NCI-H345 treated with DMSO at 0.1 percent for 48 hours (cell line): ENCODE measurements at regions not wholly inside any gene's neighbourhood (a gene's known extent, or its start where the extent isn't known, plus 50 kb on each side); places are given as distances from the start of the nearest gene placed in this dataset.
A peak's percentile ranks its signal among the peaks of the same experiment; 100 is the strongest.

Experiments
- DNase-seq: peaks from one replicate; lab custom pipeline; 2025; ENCODE audit not compliant: unreplicated experiment; lab: John Stamatoyannopoulos, UW

GRCh38 chr9:29198861-29199260, 1625.6 kb upstream of the C9orf72 start:
- no peak for DNase-seq

- DNase-seq, result no peak
Observed at GRCh38 chr9:29199975-29200374, 1626.7 kb upstream of the C9orf72 start.

- no peak for DNase-seq
Observed at GRCh38 chr9:29200650-29201049, 1627.4 kb upstream of the C9orf72 start.

- no peak for DNase-seq
Observed at GRCh38 chr9:29203244-29203930, 1630.1 kb upstream of the C9orf72 start.

- no peak for DNase-seq
Observed at GRCh38 chr9:29208670-29209069, 1635.4 kb upstream of the C9orf72 start.

GRCh38 chr9:29209748-29210291, 1636.5 kb upstream of the C9orf72 start:
- no peak for DNase-seq

- peak; percentile 21 for DNase-seq
Observed at GRCh38 chr9:29211003-29211579, 1637.8 kb upstream of the C9orf72 start.

- DNase-seq, result peak; percentile 53
Observed at GRCh38 chr9:29211580-29212396, 1638.5 kb upstream of the C9orf72 start.

- DNase-seq, result peak; percentile 68
Observed at GRCh38 chr9:29212397-29213387, 1639.4 kb upstream of the C9orf72 start.

GRCh38 chr9:29213417-29214153, 1640.3 kb upstream of the C9orf72 start, which contains the start of gene LINGO2:
Gene LINGO2 (minus strand): TSS chr9:29213601.
- peak; percentile 95 for DNase-seq

GRCh38 chr9:29214154-29214689, 1640.9 kb upstream of the C9orf72 start:
- peak; percentile 95 for DNase-seq

GRCh38 chr9:29214690-29215253, 1641.5 kb upstream of the C9orf72 start:
- no peak for DNase-seq

- no peak for DNase-seq
Observed at GRCh38 chr9:29217966-29218365, 1644.7 kb upstream of the C9orf72 start.

GRCh38 chr9:29220596-29221251, 1647.4 kb upstream of the C9orf72 start:
- DNase-seq, result no peak

GRCh38 chr9:29228558-29228957, 1655.3 kb upstream of the C9orf72 start:
- DNase-seq, result no peak

- no peak for DNase-seq
Observed at GRCh38 chr9:29230931-29231330, 1657.7 kb upstream of the C9orf72 start.

GRCh38 chr9:29233193-29233592, 1659.9 kb upstream of the C9orf72 start:
- DNase-seq, result no peak

GRCh38 chr9:29241320-29241719, 1668.0 kb upstream of the C9orf72 start:
- DNase-seq, result no peak

GRCh38 chr9:29245351-29245750, 1672.1 kb upstream of the C9orf72 start:
- no peak for DNase-seq
